ENCODE measurements at regions not wholly inside any gene's neighbourhood (a gene's known extent, or its start where the extent isn't known, plus 50 kb on each side); places are given as distances from the start of the nearest gene placed in this dataset.

DNA sequence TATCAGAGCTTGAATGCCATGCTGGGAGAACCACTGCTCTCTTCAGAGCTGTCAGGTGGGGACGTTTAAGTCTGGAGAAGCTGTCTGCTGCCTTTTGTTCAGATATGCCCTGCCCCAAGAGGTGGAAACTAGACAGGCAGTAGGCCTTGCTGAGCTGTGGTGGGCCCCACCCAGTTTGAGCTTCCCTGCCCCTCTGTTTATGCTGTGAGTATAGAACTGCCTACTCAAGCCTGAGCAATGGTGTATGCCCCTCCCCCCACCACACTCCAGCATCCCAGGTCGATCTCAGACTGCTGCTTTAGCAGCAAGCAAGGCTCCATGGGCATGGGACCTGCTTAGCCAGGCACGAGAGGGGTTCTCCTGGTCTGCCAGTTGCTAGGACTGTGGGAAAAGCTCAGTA lies 362.3 kb downstream of the FAM170A start:
- in situ Hi-C loops (cut with MboI; ENCODE audit: low pct_unique_long_range_greater_than_20kb, low sequenced_read_pairs, unreplicated experiment): no loop called here

DNA sequence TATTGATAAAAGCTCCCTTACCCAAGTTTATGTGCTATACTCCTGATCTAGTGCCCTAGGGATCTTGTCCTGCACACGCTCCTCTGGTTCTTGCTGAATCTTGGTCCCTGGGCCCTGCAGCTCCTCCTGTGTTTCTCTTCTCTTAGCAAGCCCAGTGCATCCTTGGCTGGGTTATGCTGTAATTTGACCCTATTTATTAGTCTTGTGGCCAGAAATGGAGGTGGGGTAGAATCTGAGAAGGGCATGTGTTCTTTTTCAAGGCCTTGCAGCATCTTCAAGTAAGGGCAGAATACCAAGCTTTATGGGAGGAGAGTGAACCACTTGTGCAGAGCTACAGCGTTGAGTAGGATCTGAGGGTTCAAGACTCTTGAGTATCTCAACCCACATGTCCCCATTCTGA lies 366.8 kb downstream of the FAM170A start:
- in situ Hi-C loops (cut with MboI; ENCODE audit: low pct_unique_long_range_greater_than_20kb, low sequenced_read_pairs, unreplicated experiment): no loop called here
- DNase-seq (ENCODE audit: low spot score): no peak

More for the DNA sequence above, 362.3 kb downstream of the FAM170A start:
- no peak for DNase-seq (ENCODE audit: low spot score)
- TF ChIP-seq, protein P1, sequence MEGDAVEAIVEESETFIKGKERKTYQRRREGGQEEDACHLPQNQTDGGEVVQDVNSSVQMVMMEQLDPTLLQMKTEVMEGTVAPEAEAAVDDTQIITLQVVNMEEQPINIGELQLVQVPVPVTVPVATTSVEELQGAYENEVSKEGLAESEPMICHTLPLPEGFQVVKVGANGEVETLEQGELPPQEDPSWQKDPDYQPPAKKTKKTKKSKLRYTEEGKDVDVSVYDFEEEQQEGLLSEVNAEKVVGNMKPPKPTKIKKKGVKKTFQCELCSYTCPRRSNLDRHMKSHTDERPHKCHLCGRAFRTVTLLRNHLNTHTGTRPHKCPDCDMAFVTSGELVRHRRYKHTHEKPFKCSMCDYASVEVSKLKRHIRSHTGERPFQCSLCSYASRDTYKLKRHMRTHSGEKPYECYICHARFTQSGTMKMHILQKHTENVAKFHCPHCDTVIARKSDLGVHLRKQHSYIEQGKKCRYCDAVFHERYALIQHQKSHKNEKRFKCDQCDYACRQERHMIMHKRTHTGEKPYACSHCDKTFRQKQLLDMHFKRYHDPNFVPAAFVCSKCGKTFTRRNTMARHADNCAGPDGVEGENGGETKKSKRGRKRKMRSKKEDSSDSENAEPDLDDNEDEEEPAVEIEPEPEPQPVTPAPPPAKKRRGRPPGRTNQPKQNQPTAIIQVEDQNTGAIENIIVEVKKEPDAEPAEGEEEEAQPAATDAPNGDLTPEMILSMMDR (IDR thresholded peaks at IDR 0.05; ENCODE audit: extremely low read depth, insufficient read depth, missing control alignments): no peak

DNA sequence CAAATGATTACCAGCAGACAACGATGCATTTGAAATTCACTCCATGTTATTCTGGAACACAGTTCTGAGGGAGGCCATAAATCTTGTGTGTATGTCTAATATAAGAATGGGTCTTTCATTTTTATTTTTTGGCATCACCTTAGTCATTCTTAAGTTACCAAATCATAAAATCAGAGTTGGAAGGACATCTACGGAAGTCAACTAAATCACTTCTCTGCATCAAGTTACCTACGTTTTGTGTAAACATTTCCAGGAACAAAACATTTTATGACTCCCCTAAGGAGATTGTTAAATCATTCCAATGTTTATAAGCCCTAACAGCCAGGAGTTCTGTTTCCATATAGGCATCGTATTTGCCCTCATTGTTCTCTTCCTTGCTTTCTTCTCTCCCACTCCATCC lies 378.2 kb downstream of the FAM170A start:
- in situ Hi-C loops (cut with MboI; ENCODE audit: low pct_unique_long_range_greater_than_20kb, low sequenced_read_pairs, unreplicated experiment): no loop called here
- TF ChIP-seq, protein P1 (IDR thresholded peaks at IDR 0.05; ENCODE audit: extremely low read depth, insufficient read depth, missing control alignments): no peak
- no peak for DNase-seq (ENCODE audit: low spot score)

More for the DNA sequence above, 366.8 kb downstream of the FAM170A start:
- TF ChIP-seq, protein P1 (IDR thresholded peaks at IDR 0.05; ENCODE audit: extremely low read depth, insufficient read depth, missing control alignments): no peak

DNA sequence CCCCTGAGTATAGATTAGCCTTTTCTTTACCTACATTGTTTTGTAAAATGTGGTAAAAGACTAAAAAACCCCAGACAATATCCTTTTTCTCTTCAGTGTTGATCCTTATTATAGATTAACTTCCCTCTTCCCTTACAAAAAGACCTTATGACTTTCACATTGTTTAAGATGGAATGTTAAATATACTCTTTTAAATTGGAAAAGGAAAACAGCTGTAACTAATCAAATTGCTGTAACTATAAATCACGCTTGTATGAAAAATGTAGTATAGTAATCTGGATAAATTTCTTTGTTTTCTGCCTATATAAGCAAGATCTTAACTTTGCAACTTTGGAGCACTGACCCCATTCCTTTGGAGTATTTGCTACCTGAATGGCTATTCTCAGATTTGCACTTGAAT lies 383.1 kb downstream of the FAM170A start:
- TF ChIP-seq, protein P1 (IDR thresholded peaks at IDR 0.05; ENCODE audit: extremely low read depth, insufficient read depth, missing control alignments): no peak
- in situ Hi-C loops (cut with MboI; ENCODE audit: low pct_unique_long_range_greater_than_20kb, low sequenced_read_pairs, unreplicated experiment): no loop called here
- no peak for DNase-seq (ENCODE audit: low spot score)

DNA sequence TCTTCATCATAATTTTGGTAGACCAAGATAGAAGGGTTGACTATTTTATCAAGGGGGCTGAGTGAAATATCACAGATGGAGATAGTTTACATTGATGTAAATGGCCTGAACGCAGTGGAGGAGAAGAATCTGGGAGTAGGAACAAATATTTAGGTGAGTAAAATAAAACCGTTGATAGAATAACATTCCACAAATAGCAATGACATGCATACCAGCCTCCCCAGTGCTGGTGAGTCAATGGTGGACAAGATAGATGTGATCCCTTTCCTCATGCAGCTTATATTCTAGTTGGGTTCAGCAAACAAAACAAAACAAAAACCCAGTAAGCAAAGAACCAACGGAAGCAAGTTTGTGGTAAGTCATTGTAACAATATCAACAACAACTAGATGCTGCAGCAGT lies 385.2 kb downstream of the FAM170A start:
- in situ Hi-C loops (cut with MboI; ENCODE audit: low pct_unique_long_range_greater_than_20kb, low sequenced_read_pairs, unreplicated experiment): no loop called here
- no peak for DNase-seq (ENCODE audit: low spot score)
- TF ChIP-seq, protein P1 (IDR thresholded peaks at IDR 0.05; ENCODE audit: extremely low read depth, insufficient read depth, missing control alignments): no peak

DNA sequence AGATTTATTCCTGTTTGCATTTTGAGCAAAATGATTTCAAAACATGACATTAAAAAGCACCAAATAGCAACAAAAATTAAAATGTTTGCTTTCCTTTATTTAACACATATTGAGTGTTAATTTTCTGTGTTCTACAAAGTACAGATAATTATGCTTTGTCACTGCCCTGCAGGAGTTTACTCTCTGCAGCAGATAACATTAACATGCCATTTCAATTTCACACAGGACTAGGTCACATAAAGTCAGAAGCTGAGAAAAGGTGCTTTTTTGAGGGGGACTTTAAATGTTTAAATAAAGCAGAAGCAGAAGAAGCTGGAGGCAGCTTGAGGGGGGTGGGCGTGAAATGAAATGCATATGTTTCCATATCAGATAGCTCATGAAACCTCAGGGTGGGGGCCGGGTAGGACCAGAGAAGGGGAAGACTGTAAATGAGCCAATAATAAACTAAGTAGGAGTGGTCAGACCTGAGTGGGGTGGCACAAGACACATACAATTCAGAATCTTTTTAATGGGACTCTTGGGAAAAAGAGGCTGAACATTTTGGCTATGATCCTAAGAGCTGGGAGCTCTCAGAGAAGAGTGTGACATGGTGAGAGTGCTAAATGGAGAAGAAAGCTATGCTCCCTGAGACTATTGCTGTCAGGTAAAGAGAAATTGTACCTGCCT lies 387.5 kb downstream of the FAM170A start:
- DNase-seq (ENCODE audit: low spot score): no peak
- in situ Hi-C loops (cut with MboI; ENCODE audit: low pct_unique_long_range_greater_than_20kb, low sequenced_read_pairs, unreplicated experiment): no loop called here

More for the DNA sequence above, 387.5 kb downstream of the FAM170A start:
- TF ChIP-seq, protein P1 (IDR thresholded peaks at IDR 0.05; ENCODE audit: extremely low read depth, insufficient read depth, missing control alignments): no peak
